Endothelial cell (in vitro differentiated cells): ENCODE measurements at regions not wholly inside any gene's neighbourhood (a gene's known extent, or its start where the extent isn't known, plus 50 kb on each side); places are given as distances from the start of the nearest gene placed in this dataset.

Source experiments
- DNase-seq: peaks from one replicate; pipeline ENCODE4 v3.0.0; 2021; ENCODE audit warnings: low spot score
- H3K27ac Mint-ChIP-seq: one replicate; pipeline ENCODE4 v1.8.0; 2021; ENCODE audit warnings: mixed read lengths, inconsistent platforms; ENCODE audit not compliant: unreplicated experiment
- H3K27me3 Mint-ChIP-seq: one replicate; pipeline ENCODE4 v1.8.0; 2021; ENCODE audit warnings: mild to moderate bottlenecking, moderate library complexity, mixed read lengths, inconsistent platforms; ENCODE audit not compliant: unreplicated experiment
- H3K36me3 Mint-ChIP-seq: one replicate; pipeline ENCODE4 v1.8.0; 2021; ENCODE audit warnings: mild to moderate bottlenecking, low read depth, mixed read lengths, inconsistent platforms; ENCODE audit not compliant: unreplicated experiment
- H3K4me1 Mint-ChIP-seq: one replicate; pipeline ENCODE4 v1.8.0; 2021; ENCODE audit warnings: mild to moderate bottlenecking, mixed read lengths, inconsistent platforms; ENCODE audit not compliant: unreplicated experiment
- H3K4me3 Mint-ChIP-seq: one replicate; pipeline ENCODE4 v1.8.0; 2021; ENCODE audit warnings: mild to moderate bottlenecking, mixed read lengths, inconsistent platforms; ENCODE audit not compliant: unreplicated experiment
- H3K9me3 Mint-ChIP-seq: one replicate; pipeline ENCODE4 v1.8.0; 2021; ENCODE audit warnings: mixed read lengths, inconsistent platforms; ENCODE audit not compliant: unreplicated experiment
- TF ChIP-seq, protein P1 (sequence below): fragments of 200-600 bp; sonication (generic); IDR thresholded peaks from one replicate; pipeline ENCODE4 v1.5.0; 2021; ENCODE audit warnings: antibody characterized with exemption; ENCODE audit not compliant: unreplicated experiment

DNA sequence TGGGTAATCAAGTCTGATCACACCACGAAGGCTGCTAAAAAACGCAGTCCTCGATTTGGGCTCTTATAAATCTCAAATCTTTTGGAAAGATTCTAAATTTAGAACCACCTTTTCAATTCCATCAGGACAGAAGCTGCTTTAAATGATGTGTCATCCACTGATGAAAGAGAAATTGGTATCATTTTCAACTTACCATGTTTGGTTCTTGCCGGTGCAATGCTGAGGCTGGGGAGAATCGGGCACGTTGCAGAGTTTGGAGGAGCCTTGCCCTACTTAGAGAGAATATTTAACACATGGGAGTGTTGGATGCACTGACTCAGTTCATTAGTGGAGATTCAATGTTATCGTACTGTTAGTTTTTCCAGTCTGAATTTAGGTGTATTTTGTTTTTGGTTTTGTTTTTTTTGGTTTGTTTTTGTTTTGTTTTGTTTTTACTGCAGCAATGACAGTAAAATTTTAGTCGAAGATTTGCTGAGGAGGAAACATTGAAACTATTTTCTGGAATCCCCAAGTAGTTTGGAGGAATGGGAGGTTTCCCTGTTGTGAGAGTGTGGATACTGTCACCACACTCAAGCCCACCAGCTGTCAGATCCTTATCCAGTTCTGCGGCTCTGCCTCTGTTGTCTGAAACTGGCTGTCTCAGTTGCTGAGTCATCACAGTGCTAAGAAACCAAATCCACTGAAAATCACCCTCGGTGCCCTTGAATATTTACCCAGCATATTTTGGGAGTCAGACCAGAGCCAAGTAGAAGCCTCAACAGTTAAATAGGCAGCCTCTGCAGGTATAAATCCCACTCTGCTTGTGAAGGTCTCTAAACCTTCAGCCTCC, 497.0 kb downstream of the BTBD3 start:
- no peak overlapping the region for H3K4me3 Mint-ChIP-seq
- TF ChIP-seq, protein P1, sequence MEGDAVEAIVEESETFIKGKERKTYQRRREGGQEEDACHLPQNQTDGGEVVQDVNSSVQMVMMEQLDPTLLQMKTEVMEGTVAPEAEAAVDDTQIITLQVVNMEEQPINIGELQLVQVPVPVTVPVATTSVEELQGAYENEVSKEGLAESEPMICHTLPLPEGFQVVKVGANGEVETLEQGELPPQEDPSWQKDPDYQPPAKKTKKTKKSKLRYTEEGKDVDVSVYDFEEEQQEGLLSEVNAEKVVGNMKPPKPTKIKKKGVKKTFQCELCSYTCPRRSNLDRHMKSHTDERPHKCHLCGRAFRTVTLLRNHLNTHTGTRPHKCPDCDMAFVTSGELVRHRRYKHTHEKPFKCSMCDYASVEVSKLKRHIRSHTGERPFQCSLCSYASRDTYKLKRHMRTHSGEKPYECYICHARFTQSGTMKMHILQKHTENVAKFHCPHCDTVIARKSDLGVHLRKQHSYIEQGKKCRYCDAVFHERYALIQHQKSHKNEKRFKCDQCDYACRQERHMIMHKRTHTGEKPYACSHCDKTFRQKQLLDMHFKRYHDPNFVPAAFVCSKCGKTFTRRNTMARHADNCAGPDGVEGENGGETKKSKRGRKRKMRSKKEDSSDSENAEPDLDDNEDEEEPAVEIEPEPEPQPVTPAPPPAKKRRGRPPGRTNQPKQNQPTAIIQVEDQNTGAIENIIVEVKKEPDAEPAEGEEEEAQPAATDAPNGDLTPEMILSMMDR = no peak
- no peak for DNase-seq
- H3K27me3 Mint-ChIP-seq = peaks cover 2% of the 10 kb centered on the region
- H3K36me3 Mint-ChIP-seq = no peaks in the 10 kb centered on the region
- no peaks in the 10 kb centered on the region for H3K9me3 Mint-ChIP-seq
- H3K4me1 Mint-ChIP-seq = no peaks in the 10 kb centered on the region
- H3K27ac Mint-ChIP-seq = no peak overlapping the region

DNA sequence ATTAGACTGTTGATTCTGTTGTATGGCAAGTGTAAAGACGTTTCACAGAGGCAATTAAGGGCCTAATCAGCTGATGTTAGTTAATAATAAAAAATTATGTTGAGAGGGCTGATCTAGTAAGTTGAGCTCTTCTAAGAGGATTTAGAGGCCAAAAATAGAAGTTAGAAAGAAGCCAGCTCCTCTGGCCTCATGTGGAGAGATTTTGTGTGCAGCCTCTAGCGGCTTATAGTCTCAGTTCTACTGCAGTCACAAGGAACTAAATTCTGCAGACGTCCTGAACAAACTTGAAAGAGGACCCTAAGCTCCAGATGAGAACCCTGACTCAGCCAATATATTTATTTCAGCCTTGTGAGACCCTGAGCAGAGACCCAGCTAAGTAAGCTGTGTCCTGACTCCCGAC, 498.6 kb downstream of the BTBD3 start:
- H3K27me3 Mint-ChIP-seq = no peaks in the 10 kb centered on the region
- no peak overlapping the region for H3K27ac Mint-ChIP-seq
- no peak for DNase-seq
- H3K9me3 Mint-ChIP-seq = no peaks in the 10 kb centered on the region
- H3K36me3 Mint-ChIP-seq = no peaks in the 10 kb centered on the region
- TF ChIP-seq, protein P1 = no peak
- no peak overlapping the region for H3K4me3 Mint-ChIP-seq
- H3K4me1 Mint-ChIP-seq = no peaks in the 10 kb centered on the region

DNA sequence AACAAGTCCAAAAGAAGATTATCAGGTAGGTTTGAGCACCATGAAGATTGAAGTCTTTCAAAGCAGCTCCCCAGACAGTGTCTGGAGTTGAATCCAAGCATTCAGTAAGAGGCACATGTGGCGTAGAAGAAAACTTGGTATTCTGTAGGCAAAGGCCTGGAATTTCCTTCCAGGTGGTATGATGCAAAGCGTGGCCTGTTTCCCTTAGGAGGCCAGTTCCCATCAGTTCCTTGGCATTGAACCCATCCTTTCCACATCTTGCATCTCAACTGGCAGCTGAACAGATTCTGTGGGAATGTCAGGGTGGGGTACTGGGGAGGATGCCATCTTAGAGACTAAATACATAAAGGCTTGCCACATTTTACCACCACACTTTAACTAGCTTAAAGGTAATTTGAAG, 516.0 kb downstream of the BTBD3 start:
- no peak for DNase-seq
- no peaks in the 10 kb centered on the region for H3K9me3 Mint-ChIP-seq
- H3K36me3 Mint-ChIP-seq = no peaks in the 10 kb centered on the region
- H3K27me3 Mint-ChIP-seq = peaks cover 2% of the 10 kb centered on the region
- H3K27ac Mint-ChIP-seq = no peak overlapping the region
- TF ChIP-seq, protein P1 = no peak
- no peak overlapping the region for H3K4me3 Mint-ChIP-seq
- no peaks in the 10 kb centered on the region for H3K4me1 Mint-ChIP-seq

DNA sequence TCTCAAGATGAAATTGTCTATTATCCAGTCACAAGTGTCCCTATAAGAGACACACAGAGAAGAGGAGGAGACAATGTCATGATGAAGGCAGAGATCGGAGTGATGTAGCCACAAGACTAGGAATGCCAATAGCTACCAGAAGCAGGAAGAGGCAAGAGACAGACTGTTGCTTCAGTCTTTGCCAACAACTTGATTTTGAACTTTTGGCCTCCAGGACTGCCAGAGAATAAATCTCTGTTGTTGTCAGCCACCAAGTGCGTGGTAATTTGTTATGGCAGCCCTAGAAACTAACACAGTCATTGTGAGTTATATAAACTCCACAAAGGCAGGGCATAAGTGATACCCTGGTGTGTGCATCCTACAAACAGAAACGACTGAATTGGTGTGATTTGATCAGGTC, 517.0 kb downstream of the BTBD3 start:
- H3K27me3 Mint-ChIP-seq = peaks cover 4% of the 10 kb centered on the region
- H3K4me3 Mint-ChIP-seq = no peak overlapping the region
- no peak overlapping the region for H3K27ac Mint-ChIP-seq
- TF ChIP-seq, protein P1 = no peak
- H3K36me3 Mint-ChIP-seq = no peaks in the 10 kb centered on the region
- no peaks in the 10 kb centered on the region for H3K4me1 Mint-ChIP-seq
- H3K9me3 Mint-ChIP-seq = no peaks in the 10 kb centered on the region
- no peak for DNase-seq

DNA sequence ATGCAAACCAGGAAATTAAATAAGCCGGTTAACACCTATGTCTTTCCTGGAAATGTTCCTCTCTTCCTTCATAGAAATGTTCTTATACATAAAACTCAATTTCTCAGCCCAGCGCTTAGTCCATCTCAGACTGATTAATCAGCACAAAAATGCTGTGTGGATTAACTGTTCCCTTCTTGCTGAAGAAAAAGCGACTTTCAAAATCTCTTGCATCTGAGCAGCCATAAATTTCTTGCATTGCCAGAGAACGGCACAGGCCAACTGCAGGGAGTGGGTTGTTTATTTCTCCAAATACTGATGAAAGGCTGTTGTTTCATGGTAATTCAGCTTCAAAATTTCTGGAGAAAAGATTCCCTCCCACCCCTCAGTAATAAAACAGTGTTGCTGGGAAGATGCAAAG, 517.6 kb downstream of the BTBD3 start:
- TF ChIP-seq, protein P1 = no peak
- Mint-ChIP-seq H3K4me1 (no peaks in the 10 kb centered on the region), H3K36me3 (no peaks in the 10 kb centered on the region), H3K4me3 (no peak overlapping the region), H3K27ac (no peak overlapping the region), H3K9me3 (no peaks in the 10 kb centered on the region), H3K27me3 (peaks cover 4% of the 10 kb centered on the region)
- no peak for DNase-seq
